GM12872 (cell line): ENCODE measurements at regions not wholly inside any gene's neighbourhood (a gene's known extent, or its start where the extent isn't known, plus 50 kb on each side); places are given as distances from the start of the nearest gene placed in this dataset.

Source experiments
- TF ChIP-seq, protein P1 (sequence below): IDR thresholded peaks from 3 replicates; pipeline ENCODE4 v1.5.1; 2011; ENCODE audit warnings: low read depth, mild to moderate bottlenecking, low read length, moderate library complexity; ENCODE audit not compliant: insufficient read depth

DNA sequence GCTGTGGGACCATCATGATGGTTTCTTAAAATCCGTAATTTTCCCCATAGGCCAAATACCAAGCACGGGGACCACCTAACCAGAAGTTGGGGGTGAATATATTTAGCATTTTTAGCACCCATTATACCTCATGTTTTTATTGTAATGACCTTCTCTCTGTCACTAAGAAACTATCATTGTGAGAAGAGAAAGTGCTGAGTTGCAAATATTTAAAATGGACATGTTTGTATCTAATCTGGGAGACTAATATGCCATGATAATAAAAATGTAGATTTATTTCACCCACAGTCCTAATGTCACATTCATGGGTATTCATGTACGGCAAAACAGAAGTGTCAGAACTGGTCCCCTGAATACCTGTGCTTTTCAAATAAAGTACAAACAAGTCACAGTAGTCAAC lies 398.9 kb upstream of the NR2F2 start:
- TF ChIP-seq, protein P1, sequence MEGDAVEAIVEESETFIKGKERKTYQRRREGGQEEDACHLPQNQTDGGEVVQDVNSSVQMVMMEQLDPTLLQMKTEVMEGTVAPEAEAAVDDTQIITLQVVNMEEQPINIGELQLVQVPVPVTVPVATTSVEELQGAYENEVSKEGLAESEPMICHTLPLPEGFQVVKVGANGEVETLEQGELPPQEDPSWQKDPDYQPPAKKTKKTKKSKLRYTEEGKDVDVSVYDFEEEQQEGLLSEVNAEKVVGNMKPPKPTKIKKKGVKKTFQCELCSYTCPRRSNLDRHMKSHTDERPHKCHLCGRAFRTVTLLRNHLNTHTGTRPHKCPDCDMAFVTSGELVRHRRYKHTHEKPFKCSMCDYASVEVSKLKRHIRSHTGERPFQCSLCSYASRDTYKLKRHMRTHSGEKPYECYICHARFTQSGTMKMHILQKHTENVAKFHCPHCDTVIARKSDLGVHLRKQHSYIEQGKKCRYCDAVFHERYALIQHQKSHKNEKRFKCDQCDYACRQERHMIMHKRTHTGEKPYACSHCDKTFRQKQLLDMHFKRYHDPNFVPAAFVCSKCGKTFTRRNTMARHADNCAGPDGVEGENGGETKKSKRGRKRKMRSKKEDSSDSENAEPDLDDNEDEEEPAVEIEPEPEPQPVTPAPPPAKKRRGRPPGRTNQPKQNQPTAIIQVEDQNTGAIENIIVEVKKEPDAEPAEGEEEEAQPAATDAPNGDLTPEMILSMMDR: no peak

DNA sequence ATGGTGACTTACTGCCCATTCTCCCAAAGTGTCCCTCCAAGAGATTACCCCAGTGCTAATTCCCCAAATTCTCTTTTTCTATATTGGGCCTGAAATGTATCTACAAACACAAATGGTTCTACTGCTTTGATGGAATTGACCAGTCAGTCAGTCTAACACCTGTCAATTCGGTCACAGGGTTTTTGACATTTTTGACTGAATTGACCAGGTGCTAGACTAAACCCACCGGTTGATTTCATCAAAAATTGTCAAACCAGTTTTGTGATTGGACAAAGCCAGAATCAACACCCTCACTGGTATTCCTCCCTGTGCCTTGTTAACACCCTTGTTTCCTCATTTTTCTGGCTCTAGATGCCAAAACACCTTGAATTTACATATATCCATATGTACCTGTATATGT lies 398.4 kb upstream of the NR2F2 start:
- TF ChIP-seq, protein P1: no peak

DNA sequence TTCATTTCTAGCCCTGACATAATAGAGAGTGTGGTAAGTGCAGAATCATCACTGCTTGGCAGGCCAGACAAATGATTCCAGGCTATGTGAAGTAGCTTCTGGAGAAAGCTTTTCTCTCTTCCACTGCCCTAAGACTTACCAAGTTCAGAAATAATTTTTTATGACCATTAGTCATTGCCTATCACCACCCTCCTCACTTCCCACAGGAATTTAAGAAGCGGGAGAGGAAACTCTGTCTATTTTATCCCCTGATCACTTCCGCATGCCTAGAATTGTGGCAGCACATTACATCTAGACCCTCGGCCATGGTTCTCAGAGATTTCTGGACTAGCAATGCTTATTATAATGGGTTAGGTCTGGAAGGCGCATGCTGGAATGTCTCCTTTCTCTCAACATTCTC lies 397.8 kb upstream of the NR2F2 start:
- TF ChIP-seq, protein P1: no peak

DNA sequence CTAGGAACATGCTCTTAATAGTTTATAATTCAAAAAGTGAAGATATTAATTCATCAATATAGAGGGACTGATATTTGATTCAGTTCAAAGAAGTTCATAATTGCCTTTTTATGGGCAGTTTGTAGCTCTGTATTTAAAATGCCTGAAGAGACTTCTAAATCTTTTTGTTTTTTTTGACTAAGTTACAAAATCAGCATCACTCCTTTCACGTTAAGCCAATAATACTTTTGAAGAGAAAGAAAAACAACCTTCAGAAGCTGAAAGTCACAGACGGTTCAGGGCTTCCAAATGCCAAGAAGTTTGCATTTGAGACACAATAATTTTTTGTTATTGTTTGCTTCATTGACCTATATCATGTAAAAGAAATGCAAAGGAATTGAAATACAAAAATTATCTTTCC lies 394.6 kb upstream of the NR2F2 start:
- TF ChIP-seq, protein P1: no peak

DNA sequence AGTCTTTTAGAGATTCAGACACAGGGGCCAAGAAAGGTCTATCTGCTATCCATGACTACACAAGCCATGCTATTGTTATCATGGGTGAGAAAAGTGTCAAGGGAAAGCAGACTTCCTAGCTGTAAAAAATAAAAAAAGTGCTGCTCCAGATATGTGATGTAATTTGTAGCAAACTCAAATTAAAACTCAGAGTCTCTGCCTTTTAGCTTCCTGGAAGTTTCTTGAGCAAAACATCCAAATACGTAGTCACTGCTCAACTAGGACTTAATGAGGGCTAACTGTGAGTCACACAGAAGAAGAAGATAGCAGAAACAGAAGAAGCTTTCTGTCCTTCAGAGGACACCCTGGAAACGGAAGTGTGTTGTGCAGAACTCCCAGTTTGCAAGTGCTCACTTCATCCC lies 393.4 kb upstream of the NR2F2 start:
- TF ChIP-seq, protein P1: no peak

DNA sequence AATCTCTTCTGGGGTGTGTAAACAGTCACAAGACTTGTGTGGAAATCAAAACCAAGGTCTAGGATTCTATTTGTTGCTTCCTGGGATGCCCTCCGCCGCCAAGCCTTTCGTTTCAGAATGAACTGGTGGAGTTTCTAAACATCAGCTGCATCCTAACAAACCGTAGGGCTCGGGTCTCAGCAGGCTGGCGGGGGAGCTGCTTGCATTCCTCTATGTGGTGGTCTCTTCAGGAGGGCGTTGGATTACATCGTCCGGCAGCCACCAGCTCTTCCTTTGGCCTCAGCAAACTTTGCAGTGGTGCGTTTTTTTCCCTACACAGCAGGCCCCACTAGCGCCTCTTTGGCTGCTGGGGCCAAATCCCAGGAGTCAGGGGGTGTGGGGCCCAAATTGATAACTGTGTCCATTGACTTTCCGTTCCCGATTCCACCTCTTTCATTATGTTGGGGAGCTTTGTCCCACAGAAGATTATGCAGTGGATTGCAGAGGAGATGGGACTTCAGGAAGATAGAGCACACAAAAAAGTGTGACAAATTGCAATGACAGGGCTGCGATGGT lies 390.0 kb upstream of the NR2F2 start:
- TF ChIP-seq, protein P1: no peak

DNA sequence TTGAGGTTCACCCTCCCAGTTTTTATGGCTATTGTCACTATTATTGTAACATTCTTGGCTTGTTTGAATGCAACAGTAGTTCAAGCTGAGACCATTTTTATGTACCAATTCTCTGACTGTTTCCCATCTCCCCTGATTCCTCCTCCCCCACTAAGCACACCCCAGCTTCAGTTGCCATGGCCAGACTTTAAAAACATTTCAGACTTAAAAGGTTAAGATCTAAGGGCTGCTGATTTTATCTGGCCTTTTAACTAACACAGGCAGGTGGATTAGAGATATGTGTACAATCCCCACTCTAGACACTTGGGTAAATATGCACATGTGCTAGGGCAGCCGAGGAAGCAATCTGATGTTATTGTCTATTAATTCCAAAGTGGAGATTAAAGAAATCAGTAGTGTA lies 386.3 kb upstream of the NR2F2 start:
- TF ChIP-seq, protein P1: no peak

DNA sequence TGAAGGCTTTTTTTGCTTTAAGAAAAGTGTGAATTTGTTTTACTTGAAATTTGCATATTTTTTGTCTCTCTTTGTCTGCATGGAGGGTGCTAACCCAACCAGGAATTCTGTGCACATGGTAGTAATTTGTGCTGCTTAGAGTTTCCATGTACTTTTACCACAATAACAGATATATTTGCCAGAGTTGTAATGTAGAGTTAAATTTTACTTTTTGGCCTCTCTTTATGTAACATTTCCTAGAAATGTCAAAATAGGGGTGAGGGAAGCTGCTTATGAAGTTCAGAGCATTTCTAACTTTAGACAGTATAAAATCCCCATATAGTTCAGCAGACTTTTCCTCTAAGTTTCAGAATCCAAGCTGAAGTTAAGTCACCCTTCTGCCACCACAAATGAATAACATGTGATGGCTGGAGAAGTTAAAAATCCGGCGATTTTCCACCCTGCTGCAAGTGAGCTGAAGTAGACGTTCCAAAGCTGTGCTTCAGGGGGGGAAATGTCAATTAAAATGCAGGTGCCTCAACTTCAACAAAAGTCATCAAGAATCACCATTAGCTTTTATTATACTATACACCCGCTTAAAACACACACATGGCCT lies 385.7 kb upstream of the NR2F2 start:
- TF ChIP-seq, protein P1: no peak
